GM12892 (cell line): ENCODE measurements at regions not wholly inside any gene's neighbourhood (a gene's known extent, or its start where the extent isn't known, plus 50 kb on each side); places are given as distances from the start of the nearest gene placed in this dataset.

Source experiments
- POLR2A ChIP-seq: IDR thresholded peaks from 2 replicates; pipeline ENCODE4 v1.6.1; 2011; ENCODE audit warnings: low read depth, low read length, control low read depth
- TAF1 ChIP-seq: IDR thresholded peaks from 2 replicates; pipeline ENCODE4 v1.6.1; 2011; ENCODE audit warnings: low read depth, mild to moderate bottlenecking, control low read depth, low read length, borderline replicate concordance

DNA sequence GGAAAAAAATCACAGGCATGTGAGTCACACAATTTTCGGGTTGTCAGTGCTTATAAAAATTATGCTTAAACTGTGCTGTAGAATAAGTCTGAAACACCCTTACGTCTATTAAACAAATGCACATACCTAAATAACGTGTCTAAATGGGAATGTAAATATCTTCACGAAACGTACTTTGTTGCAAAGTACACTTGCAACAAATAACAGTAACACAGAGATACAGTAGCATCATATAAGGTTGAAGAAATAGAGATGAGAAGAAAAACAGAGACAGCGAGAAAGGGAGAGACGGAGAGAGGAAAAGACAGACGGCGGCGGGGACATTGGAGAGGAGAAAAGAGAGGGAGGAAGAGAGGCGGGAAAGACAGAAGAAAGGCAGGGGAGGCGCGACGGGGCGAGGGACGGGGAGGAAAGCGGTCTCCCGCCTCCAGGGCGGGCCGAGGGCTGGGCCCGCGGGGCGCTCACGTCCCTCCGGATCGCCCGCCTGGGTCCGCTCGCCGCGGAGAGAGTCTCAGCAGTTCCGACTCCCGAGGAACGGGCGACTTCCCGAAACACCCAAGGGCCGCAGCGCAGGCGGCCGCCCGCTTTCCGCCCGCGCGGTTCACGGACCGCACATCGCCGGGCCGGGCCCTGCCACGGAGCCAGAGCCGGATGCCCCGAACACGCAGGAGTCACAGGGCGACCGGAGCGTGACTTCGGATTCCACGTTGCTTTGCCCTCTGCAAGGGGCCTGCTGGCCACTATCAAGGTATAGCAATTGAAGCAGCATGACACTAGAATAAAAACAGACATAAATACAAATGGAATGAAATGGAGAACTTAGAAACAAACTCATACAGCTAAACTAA is 153.4 kb downstream of the LMLN start:
- TF ChIP-seq POLR2A (no peak), TAF1 (no peak)
